ENCODE measurements at regions not wholly inside any gene's neighbourhood (a gene's known extent, or its start where the extent isn't known, plus 50 kb on each side); places are given as distances from the start of the nearest gene placed in this dataset.

DNA sequence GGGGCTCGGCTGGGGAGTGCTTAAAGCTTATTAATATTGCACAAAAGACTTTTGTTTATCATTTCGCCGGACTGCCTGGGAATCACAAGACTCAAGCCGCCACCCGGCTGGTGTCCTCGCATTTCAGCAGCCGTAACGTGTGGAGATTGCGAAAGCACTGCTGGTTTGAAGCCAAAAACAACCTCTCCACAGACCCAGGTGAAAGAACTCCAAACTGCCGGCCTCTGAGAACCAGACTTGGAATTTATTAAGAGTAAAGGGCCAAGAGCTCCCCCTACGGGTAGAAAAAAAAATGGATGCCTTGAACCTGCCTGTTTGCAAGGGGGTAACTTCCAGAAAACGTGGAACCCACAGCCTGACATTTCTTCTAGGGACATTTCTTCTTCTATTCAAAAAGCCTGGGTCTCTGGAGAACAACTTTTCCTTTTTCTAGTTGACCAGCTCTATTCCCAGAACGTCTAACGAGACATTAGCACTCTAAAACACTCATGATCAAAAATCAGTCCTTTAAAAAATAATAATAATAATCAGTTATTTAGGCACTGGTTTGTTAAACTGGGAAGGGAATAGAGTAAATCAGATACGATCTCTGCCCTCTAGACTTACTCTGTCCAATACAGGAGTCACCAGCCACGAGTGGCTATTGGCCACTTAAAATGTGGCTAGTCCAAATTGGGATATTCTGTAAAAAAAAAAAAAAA, 216.3 kb downstream of the C1D start (continued):
- no peak for TF ChIP-seq ZNF441 (CRISPR knock-in tag; IDR thresholded peaks at IDR 0.05; ENCODE audit: borderline replicate concordance)
- no peak for TF ChIP-seq ARID4A (CRISPR knock-in tag; IDR thresholded peaks at IDR 0.05; ENCODE audit: borderline replicate concordance)
- peak; percentile 53 to 56; a peak in 2 of 4 replicates for TF ChIP-seq EP300 (IDR thresholded peaks at IDR 0.05; ENCODE audit: low read depth in 2 of 2, low read length in 2 of 2)
- TF ChIP-seq EP300 (CRISPR knock-in tag; IDR thresholded peaks at IDR 0.05; ENCODE audit: borderline replicate concordance) = no peak
- no peak for TF ChIP-seq RFXANK (CRISPR knock-in tag; IDR thresholded peaks at IDR 0.05)
- TF ChIP-seq, protein P1, sequence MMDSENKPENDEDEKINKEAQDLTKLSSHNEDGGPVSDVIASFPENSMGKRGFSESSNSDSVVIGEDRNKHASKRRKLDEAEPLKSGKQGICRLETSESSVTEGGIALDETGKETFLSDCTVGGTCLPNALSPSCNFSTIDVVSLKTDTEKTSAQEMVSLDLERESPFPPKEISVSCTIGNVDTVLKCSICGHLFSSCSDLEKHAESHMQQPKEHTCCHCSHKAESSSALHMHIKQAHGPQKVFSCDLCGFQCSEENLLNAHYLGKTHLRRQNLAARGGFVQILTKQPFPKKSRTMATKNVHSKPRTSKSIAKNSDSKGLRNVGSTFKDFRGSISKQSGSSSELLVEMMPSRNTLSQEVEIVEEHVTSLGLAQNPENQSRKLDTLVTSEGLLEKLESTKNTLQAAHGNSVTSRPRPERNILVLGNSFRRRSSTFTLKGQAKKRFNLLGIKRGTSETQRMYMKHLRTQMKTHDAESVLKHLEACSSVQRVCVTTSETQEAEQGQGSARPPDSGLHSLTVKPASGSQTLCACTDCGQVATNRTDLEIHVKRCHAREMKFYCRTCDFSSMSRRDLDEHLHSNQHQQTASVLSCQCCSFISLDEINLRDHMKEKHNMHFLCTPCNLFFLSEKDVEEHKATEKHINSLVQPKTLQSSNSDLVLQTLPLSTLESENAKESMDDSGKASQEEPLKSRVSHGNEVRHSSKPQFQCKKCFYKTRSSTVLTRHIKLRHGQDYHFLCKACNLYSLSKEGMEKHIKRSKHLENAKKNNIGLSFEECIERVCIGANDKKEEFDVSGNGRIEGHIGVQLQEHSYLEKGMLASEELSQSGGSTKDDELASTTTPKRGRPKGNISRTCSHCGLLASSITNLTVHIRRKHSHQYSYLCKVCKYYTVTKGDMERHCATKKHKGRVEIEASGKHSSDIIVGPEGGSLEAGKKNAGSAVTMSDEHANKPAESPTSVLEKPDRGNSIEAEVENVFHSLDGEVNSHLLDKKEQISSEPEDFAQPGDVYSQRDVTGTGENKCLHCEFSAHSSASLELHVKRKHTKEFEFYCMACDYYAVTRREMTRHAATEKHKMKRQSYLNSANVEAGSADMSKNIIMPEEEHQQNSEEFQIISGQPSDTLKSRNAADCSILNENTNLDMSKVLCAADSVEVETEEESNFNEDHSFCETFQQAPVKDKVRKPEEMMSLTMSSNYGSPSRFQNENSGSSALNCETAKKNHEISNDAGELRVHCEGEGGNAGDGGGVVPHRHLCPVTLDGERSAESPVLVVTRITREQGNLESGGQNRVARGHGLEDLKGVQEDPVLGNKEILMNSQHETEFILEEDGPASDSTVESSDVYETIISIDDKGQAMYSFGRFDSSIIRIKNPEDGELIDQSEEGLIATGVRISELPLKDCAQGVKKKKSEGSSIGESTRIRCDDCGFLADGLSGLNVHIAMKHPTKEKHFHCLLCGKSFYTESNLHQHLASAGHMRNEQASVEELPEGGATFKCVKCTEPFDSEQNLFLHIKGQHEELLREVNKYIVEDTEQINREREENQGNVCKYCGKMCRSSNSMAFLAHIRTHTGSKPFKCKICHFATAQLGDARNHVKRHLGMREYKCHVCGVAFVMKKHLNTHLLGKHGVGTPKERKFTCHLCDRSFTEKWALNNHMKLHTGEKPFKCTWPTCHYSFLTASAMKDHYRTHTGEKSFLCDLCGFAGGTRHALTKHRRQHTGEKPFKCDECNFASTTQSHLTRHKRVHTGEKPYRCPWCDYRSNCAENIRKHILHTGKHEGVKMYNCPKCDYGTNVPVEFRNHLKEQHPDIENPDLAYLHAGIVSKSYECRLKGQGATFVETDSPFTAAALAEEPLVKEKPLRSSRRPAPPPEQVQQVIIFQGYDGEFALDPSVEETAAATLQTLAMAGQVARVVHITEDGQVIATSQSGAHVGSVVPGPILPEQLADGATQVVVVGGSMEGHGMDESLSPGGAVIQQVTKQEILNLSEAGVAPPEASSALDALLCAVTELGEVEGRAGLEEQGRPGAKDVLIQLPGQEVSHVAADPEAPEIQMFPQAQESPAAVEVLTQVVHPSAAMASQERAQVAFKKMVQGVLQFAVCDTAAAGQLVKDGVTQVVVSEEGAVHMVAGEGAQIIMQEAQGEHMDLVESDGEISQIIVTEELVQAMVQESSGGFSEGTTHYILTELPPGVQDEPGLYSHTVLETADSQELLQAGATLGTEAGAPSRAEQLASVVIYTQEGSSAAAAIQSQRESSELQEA (CRISPR knock-in tag; IDR thresholded peaks at IDR 0.05; ENCODE audit: not compliant biosample characterization) = no peak
- TF ChIP-seq U2AF2 (IDR thresholded peaks at IDR 0.05; ENCODE audit: low read depth, low read length) = no peak
- peak; percentile 69 for TF ChIP-seq SMC3 (IDR thresholded peaks at IDR 0.05; ENCODE audit: low read length)
- no peak for TF ChIP-seq ATM (IDR thresholded peaks at IDR 0.05; ENCODE audit: borderline replicate concordance)
- no peak for TF ChIP-seq ZSCAN21 (CRISPR knock-in tag; IDR thresholded peaks at IDR 0.05; ENCODE audit: borderline replicate concordance)
- TF ChIP-seq ZKSCAN8 (CRISPR knock-in tag; IDR thresholded peaks at IDR 0.05; ENCODE audit: borderline replicate concordance) = no peak
- no peak for TF ChIP-seq ZNF552 (CRISPR knock-in tag; IDR thresholded peaks at IDR 0.05; ENCODE audit: borderline replicate concordance)
- no peak for TF ChIP-seq HMGA1 (CRISPR knock-in tag; conservative IDR thresholded peaks at IDR 0.05)
- no peak for TF ChIP-seq ZNF256 (CRISPR knock-in tag; conservative IDR thresholded peaks at IDR 0.05)
- TF ChIP-seq KLF6 (CRISPR knock-in tag; IDR thresholded peaks at IDR 0.05) = no peak
- TF ChIP-seq, protein P2, sequence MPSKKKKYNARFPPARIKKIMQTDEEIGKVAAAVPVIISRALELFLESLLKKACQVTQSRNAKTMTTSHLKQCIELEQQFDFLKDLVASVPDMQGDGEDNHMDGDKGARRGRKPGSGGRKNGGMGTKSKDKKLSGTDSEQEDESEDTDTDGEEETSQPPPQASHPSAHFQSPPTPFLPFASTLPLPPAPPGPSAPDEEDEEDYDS (CRISPR knock-in tag; IDR thresholded peaks at IDR 0.05) = no peak
- 0 out of 2 replicates have a peak, but pooled peaks have one; percentile 32 for TF ChIP-seq ZFP1 (CRISPR knock-in tag; IDR thresholded peaks at IDR 0.05)
- TF ChIP-seq NCOA5 (CRISPR knock-in tag; IDR thresholded peaks at IDR 0.05) = no peak
- no peak for TF ChIP-seq DNMT1 (CRISPR knock-in tag; IDR thresholded peaks at IDR 0.05)
